Aorta (tissue), 5 donors: ENCODE measurements at regions not wholly inside any gene's neighbourhood (a gene's known extent, or its start where the extent isn't known, plus 50 kb on each side); places are given as distances from the start of the nearest gene placed in this dataset.
"Not testable (repeated sequence)": the region's sequence is repeated elsewhere in the genome, so short reads cannot be mapped to it uniquely, and the experiment has no call there.

ENCODE experiments used
- ATAC-seq: fragments of 200-7000 bp; cut with Tn5 transposase; one replicate; pipeline ENCODE4 v1.9.1; 2022; ENCODE audit warnings: moderate library complexity; ENCODE audit not compliant: low FRiP score
- DNase-seq, 2 donors: peaks; one replicate each; pipeline ENCODE4 v3.0.0-alpha.2; 2020
- H3K27ac ChIP-seq, 2 donors: one replicate each; pipeline ENCODE4 v1.5.1; 2013; ENCODE audit warnings: low read length in 2 of 2, mild to moderate bottlenecking in 2 of 2, moderate library complexity in 2 of 2, control low read depth in 1 of 2, inconsistent platforms in 1 of 2, low read depth in 1 of 2
- H3K27me3 ChIP-seq, 2 donors: one replicate each; pipeline ENCODE4 v1.6.1; 2013; ENCODE audit warnings: control low read depth in 1 of 2, low read length in 1 of 2, mild to moderate bottlenecking in 1 of 2, moderate library complexity in 1 of 2; ENCODE audit not compliant: insufficient read depth in 2 of 2, control insufficient read depth in 1 of 2
- H3K36me3 ChIP-seq, 2 donors: one replicate each; pipeline ENCODE4 v1.6.1; 2013; ENCODE audit warnings: control low read depth in 1 of 2, low read length in 1 of 2, mild to moderate bottlenecking in 1 of 2; ENCODE audit not compliant: insufficient read depth in 2 of 2, control insufficient read depth in 1 of 2
- H3K4me1 ChIP-seq, 2 donors: one replicate each; pipeline ENCODE4 v1.6.1; 2013; ENCODE audit warnings: low read length in 2 of 2, control low read depth in 1 of 2, mild to moderate bottlenecking in 1 of 2, moderate library complexity in 1 of 2; ENCODE audit not compliant: insufficient read depth in 2 of 2, control insufficient read depth in 1 of 2
- H3K4me3 ChIP-seq, 2 donors: one replicate each; pipeline ENCODE4 v1.5.1; 2013; ENCODE audit warnings: low read length in 2 of 2, control low read depth in 1 of 2, mild to moderate bottlenecking in 1 of 2
- H3K9me3 ChIP-seq: one replicate; pipeline ENCODE4 v1.6.1; 2013; ENCODE audit warnings: mild to moderate bottlenecking, low read length; ENCODE audit not compliant: control insufficient read depth
- WGBS, 2 donors: extraction: QIAGEN DNeasy Blood & Tissue Kit; methylation state at CpG; one replicate each; pipeline ENCODE4 v1.1.7; 2013; 5-methylcytosine and 5-hydroxymethylcytosine counted together
- intact Hi-C, 2 donors: fragments of 100-400 bp; cut with DNase I; formaldehyde crosslinking; loops; one replicate each; pipeline versions ENCODE4 v1.14.2 to v1.15.0; 2022
- donor health status: healthy with polysubstance abuse.
- donor health status: Bipolar disorder and iron deficiency.
- donor health status: DM: no; HTN: no; CAD: no.
- donor health status: DM: no; HTN: no; CAD: no.
- donor health status: DM: yes; HTN: yes; CAD: no.

DNA sequence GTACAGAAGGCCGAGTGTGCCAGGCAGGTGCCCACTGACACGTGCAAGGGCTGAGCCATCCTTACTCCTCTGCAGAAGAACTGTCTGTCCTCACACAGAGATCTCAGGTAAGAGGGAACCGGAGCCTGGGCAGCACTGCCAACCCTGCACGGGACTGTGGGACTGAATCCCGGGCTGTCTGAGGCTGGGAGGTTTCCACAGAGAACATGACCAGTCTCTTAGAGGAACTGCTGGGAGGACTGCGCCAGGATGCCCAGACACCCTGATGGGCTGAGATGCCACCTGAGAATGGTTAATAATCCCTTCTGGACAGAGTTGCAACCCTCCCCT lies 302.9 kb upstream of the SFSWAP start:
- WGBS, 2 donors: 76 to 84% methylated on average over 6 of the region's 6 CpGs
- H3K4me3 ChIP-seq: no peak overlapping the region
- H3K27ac ChIP-seq: no peak overlapping the region
- ATAC-seq (no peak), DNase-seq (no peak)
- no peaks in the 10 kb centered on the region for H3K9me3 ChIP-seq
- intact Hi-C loops: no loop called here
- no peaks in the 10 kb centered on the region for H3K4me1 ChIP-seq
- no peaks in the 10 kb centered on the region for H3K27me3 ChIP-seq
- H3K36me3 ChIP-seq: no peaks in the 10 kb centered on the region

DNA sequence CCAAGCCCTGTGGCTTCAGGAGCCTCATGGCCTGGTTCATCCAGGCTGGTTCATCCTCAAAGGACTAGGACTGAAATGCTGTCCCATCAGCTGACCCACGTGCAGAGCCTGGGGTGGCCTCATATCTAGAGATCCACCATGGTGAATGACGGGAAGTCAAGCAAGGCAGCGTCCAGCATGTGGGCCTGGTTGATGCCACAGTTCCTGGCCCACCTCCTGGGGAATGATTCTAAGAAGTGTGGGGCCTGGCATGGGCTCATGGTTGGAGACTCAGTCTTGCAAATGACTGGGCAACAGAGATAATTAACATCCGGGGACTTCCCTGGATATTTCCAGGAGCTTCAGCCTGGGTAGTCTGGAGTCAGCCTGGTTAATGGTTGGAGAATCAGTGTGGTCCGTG lies 302.4 kb upstream of the SFSWAP start:
- ATAC-seq: no peak
- Histone ChIP-seq H3K4me3 (no peak overlapping the region), H3K27ac (no peak overlapping the region), H3K4me1 (no peaks in the 10 kb centered on the region), H3K9me3 (no peaks in the 10 kb centered on the region), H3K27me3 (no peaks in the 10 kb centered on the region), H3K36me3 (no peaks in the 10 kb centered on the region)
- no peak for DNase-seq
- WGBS, 2 donors: 69 to 71% methylated on average over 5 of the region's 5 CpGs
- intact Hi-C loops: no loop called here

- no peaks in the 10 kb centered on the region for H3K27me3 ChIP-seq
- no peaks in the 10 kb centered on the region for H3K9me3 ChIP-seq
- ATAC-seq: no peak
- H3K27ac ChIP-seq: no peak overlapping the region
- no peaks in the 10 kb centered on the region for H3K36me3 ChIP-seq
- no peak for DNase-seq
- no peaks in the 10 kb centered on the region for H3K4me1 ChIP-seq
- no peak overlapping the region for H3K4me3 ChIP-seq
- 44 to 57% methylated on average over 1 of the region's 1 CpG for WGBS, 2 donors
- intact Hi-C loops: no loop called here
Measured at GRCh38 chr12:131409211-131409610, 301.7 kb upstream of the SFSWAP start.

GRCh38 chr12:131411827-131412226 lies 299.1 kb upstream of the SFSWAP start:
- H3K4me1 ChIP-seq, H3K9me3 ChIP-seq, intact Hi-C loops, H3K36me3 ChIP-seq, H3K27ac ChIP-seq, H3K27me3 ChIP-seq, ATAC-seq, DNase-seq, H3K4me3 ChIP-seq: not testable (repeated sequence)
- WGBS, 2 donors: 70 to 76% methylated on average over 4 to 7 of the region's 7 CpGs

DNA sequence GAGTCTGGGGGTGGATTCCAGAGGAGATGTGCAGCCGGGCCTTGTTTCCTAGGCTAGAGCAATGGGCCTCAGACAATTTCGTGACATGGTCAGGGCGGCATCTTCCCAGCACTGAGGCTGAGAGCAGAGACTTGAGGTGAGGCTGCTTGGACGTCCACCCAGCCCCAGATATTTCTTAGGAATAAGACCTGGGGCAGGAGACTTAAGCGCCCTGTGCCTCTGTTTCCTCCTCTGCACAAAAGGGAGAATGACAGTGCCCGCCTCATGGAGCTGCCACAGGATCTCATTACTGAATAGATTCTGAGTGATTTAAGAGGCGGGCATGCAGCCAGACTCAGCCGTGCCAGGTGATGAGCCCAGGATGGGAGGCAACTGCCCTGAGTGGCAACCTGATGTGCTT lies 297.9 kb upstream of the SFSWAP start:
- Histone ChIP-seq H3K27ac (no peak overlapping the region), H3K4me3 (no peak overlapping the region), H3K9me3 (no peaks in the 10 kb centered on the region), H3K4me1 (no peaks in the 10 kb centered on the region), H3K27me3 (no peaks in the 10 kb centered on the region), H3K36me3 (no peaks in the 10 kb centered on the region)
- no peak for DNase-seq
- intact Hi-C loops: no loop called here
- ATAC-seq: no peak
- 66 to 72% methylated on average over 8 of the region's 8 CpGs for WGBS, 2 donors

DNA sequence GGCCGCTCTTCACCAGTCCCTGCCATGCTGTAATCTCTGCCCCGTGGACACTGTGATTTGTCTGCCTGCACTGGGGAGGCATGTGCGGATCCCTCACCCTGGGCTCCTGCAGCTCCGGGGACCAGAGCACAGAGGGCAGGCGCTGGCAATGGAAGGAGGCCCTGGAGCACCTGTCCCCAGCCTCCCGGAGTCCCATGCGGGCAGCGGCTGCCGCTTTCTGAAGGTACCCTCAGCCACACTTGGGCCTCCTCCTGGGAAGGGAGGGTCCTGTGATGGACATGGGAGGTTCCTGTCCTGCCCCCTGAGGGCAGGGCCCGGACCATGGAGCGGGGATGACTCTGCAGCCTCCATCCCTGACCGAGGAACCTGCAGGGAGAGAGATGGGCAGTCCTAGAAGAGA lies 297.4 kb upstream of the SFSWAP start:
- intact Hi-C loops: no loop called here
- ATAC-seq: no peak
- H3K27ac ChIP-seq: no peak overlapping the region
- H3K27me3 ChIP-seq: no peaks in the 10 kb centered on the region
- H3K36me3 ChIP-seq: no peaks in the 10 kb centered on the region
- H3K4me3 ChIP-seq: no peak overlapping the region
- DNase-seq: no peak
- H3K9me3 ChIP-seq: no peaks in the 10 kb centered on the region
- no peaks in the 10 kb centered on the region for H3K4me1 ChIP-seq
- 77 to 80% methylated on average over 9 to 12 of the region's 12 CpGs for WGBS, 2 donors

DNA sequence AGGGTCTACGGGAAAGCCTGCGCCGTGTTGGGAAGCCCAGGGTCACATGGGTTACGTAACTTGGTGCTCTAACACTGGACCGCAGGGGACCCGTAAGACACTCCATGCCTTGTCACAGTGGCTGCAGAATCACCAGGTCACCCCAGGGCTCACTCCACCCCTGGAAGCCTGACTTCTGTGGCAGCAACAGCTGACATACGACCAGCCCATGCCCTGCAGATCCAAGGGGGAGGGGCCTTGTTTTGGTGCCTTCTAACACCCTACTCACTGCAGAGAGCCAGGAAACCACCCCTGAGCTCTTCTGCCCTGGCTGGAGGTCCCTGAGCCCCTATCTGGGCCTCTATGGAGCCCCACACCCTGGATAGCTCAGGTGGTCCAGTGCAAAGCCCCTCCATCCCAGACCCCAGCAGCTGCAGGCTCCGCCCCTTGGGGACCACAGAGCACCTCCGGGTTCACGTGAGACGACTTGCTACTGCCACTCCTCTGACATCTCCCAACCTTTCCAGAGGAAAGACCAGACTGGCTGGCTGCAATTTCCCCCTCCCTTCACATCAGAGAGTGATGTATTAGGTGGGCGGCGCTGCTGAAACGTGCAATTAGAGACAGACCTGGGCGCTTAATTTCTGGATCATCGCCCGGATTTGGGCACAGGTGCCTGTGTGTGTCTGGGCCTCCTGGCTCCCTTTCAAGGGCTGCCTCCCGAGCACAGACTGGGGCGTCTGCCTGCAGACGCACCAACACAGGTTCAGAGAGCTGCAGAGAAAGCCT lies 296.6 kb upstream of the SFSWAP start:
- H3K4me3 ChIP-seq, H3K27ac ChIP-seq, H3K36me3 ChIP-seq, intact Hi-C loops, H3K27me3 ChIP-seq, H3K9me3 ChIP-seq, ATAC-seq, H3K4me1 ChIP-seq, DNase-seq: not testable (repeated sequence)
- WGBS, 2 donors: 30 to 36% methylated on average over 6 to 11 of the region's 20 CpGs

DNA sequence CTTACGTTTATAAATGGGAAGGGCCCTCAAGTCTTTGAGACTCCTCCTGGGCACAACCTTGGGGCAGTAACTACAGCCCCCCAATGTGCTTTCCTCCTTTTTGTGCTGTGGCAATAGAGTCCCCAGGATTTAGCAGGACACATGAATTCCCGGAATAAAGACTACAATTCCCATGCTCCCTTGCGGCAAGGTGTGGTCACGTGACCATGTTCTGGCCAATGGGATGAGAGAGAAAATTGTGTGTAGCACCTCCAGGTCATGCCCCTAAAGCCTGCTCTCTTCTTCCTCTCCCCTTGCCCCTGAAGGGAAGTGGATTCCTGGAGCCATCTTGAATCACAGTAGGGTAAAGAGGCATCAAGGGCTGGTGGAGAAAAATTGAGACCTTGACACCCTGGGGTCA lies 295.1 kb upstream of the SFSWAP start:
- intact Hi-C loops: no loop called here
- no peak overlapping the region for H3K4me3 ChIP-seq
- H3K36me3 ChIP-seq: no peaks in the 10 kb centered on the region
- peaks cover 2% of the 10 kb centered on the region for H3K9me3 ChIP-seq
- ATAC-seq (no peak), DNase-seq (no peak)
- no peaks in the 10 kb centered on the region for H3K4me1 ChIP-seq
- no peak overlapping the region for H3K27ac ChIP-seq
- 84 to 85% methylated on average over 4 of the region's 4 CpGs for WGBS, 2 donors
- no peaks in the 10 kb centered on the region for H3K27me3 ChIP-seq

DNA sequence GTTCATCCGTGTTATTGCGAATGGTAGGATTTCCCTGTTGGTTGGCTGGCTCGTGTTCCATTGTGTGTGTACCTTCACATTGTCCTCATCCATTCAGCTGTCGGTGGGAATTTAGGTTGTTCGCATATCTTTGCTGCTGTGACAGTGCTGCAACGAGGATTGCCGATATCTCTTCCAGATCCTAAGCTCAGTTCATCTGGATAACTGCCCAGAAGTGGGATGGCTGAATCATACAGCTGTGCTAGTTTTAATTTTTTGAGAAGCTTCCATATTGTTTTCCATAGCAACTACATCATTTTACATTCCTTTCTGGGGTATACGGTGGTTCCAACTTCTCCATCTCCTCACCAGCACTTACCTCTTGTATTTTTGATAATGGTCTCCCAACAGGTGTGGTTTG lies 292.8 kb upstream of the SFSWAP start:
- no peaks in the 10 kb centered on the region for H3K27me3 ChIP-seq
- ATAC-seq: no peak
- peaks cover 2% of the 10 kb centered on the region for H3K9me3 ChIP-seq
- no peak overlapping the region for H3K4me3 ChIP-seq
- no peak for DNase-seq
- H3K36me3 ChIP-seq: no peaks in the 10 kb centered on the region
- H3K4me1 ChIP-seq: no peaks in the 10 kb centered on the region
- WGBS, 2 donors: 80 to 83% methylated on average over 8 of the region's 8 CpGs
- no peak overlapping the region for H3K27ac ChIP-seq
- intact Hi-C loops: no loop called here
